ENCODE measurements at regions not wholly inside any gene's neighbourhood (a gene's known extent, or its start where the extent isn't known, plus 50 kb on each side); places are given as distances from the start of the nearest gene placed in this dataset.

- TF ChIP-seq CTCF (IDR thresholded peaks at IDR 0.05) (peak in 1 of 6 experiments; percentile 23), POLR2A (IDR thresholded peaks at IDR 0.05) (no peak)
Measured at GRCh38 chr9:73667749-73668148, 516.1 kb downstream of the ANXA1 start.
